ENCODE measurements at regions not wholly inside any gene's neighbourhood (a gene's known extent, or its start where the extent isn't known, plus 50 kb on each side); places are given as distances from the start of the nearest gene placed in this dataset.
"Not testable (repeated sequence)": the region's sequence is repeated elsewhere in the genome, so short reads cannot be mapped to it uniquely, and the experiment has no call there.

GRCh38 chr17:77530591-77530990 is 389.8 kb downstream of the SEC14L1 start:
- Histone ChIP-seq H3K4me3 (replicated peaks; ENCODE audit: low read depth, low read length) (no peak overlapping the region), H3K36me3 (ENCODE audit: control insufficient read depth, insufficient read depth, low read length) (no peaks in the 10 kb centered on the region), H3K27me3 (replicated peaks; ENCODE audit: control insufficient read depth, insufficient read depth, low read length) (no peaks in the 10 kb centered on the region; the same call in 1 of the 2 replicates)
- no peak for DNase-seq (ENCODE audit: extremely low read depth, insufficient read length)
- TF ChIP-seq, protein P1, sequence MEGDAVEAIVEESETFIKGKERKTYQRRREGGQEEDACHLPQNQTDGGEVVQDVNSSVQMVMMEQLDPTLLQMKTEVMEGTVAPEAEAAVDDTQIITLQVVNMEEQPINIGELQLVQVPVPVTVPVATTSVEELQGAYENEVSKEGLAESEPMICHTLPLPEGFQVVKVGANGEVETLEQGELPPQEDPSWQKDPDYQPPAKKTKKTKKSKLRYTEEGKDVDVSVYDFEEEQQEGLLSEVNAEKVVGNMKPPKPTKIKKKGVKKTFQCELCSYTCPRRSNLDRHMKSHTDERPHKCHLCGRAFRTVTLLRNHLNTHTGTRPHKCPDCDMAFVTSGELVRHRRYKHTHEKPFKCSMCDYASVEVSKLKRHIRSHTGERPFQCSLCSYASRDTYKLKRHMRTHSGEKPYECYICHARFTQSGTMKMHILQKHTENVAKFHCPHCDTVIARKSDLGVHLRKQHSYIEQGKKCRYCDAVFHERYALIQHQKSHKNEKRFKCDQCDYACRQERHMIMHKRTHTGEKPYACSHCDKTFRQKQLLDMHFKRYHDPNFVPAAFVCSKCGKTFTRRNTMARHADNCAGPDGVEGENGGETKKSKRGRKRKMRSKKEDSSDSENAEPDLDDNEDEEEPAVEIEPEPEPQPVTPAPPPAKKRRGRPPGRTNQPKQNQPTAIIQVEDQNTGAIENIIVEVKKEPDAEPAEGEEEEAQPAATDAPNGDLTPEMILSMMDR (IDR thresholded peaks at IDR 0.05; ENCODE audit: insufficient read depth, low read length, poor library complexity, severe bottlenecking): no peak

GRCh38 chr17:77531002-77531401 is 390.2 kb downstream of the SEC14L1 start:
- no peaks in the 10 kb centered on the region for H3K36me3 ChIP-seq (ENCODE audit: control insufficient read depth, insufficient read depth, low read length)
- TF ChIP-seq, protein P1 (IDR thresholded peaks at IDR 0.05; ENCODE audit: insufficient read depth, low read length, poor library complexity, severe bottlenecking): no peak
- H3K27me3 ChIP-seq (replicated peaks; ENCODE audit: control insufficient read depth, insufficient read depth, low read length): no peaks in the 10 kb centered on the region; the same call in 1 of the 2 replicates
- DNase-seq (ENCODE audit: extremely low read depth, insufficient read length): no peak
- no peak overlapping the region for H3K4me3 ChIP-seq (replicated peaks; ENCODE audit: low read depth, low read length)

DNA sequence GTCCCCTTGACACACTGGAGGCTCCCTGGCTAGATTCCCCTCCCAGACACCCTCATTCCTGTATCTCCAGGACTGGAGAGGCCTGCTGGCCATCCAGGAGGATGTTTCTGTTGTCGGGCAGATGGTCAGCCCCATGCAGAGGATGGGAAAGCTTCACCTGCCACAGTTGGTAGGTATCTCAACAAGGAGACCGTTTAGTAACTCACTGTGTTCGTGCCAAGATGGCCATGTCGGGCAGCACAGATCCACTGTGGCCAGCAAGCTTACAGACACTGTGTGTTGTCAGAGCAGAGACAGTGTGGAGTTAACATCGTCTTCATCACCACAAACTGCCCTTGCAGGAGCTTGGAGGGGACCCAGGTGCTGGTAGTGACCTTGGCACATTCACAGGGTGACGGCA is 390.9 kb downstream of the SEC14L1 start:
- Histone ChIP-seq H3K27me3 (replicated peaks; ENCODE audit: control insufficient read depth, insufficient read depth, low read length) (no peaks in the 10 kb centered on the region; the same call in 1 of the 2 replicates), H3K36me3 (ENCODE audit: control insufficient read depth, insufficient read depth, low read length) (no peaks in the 10 kb centered on the region), H3K4me3 (replicated peaks; ENCODE audit: low read depth, low read length) (no peak overlapping the region)
- DNase-seq (ENCODE audit: extremely low read depth, insufficient read length): no peak
- TF ChIP-seq, protein P1 (IDR thresholded peaks at IDR 0.05; ENCODE audit: insufficient read depth, low read length, poor library complexity, severe bottlenecking): no peak

- not testable (repeated sequence) for H3K27me3 ChIP-seq (replicated peaks; ENCODE audit: control insufficient read depth, insufficient read depth, low read length); H3K4me3 ChIP-seq (replicated peaks; ENCODE audit: low read depth, low read length); DNase-seq (ENCODE audit: extremely low read depth, insufficient read length); H3K36me3 ChIP-seq (ENCODE audit: control insufficient read depth, insufficient read depth, low read length)
Observed at GRCh38 chr17:77533697-77534096, 392.9 kb downstream of the SEC14L1 start.

- Histone ChIP-seq H3K36me3 (ENCODE audit: control insufficient read depth, insufficient read depth, low read length) (no peaks in the 10 kb centered on the region), H3K27me3 (replicated peaks; ENCODE audit: control insufficient read depth, insufficient read depth, low read length) (no peaks in the 10 kb centered on the region; the same call in none of the 2 replicates), H3K4me3 (replicated peaks; ENCODE audit: low read depth, low read length) (no peak overlapping the region)
- DNase-seq (ENCODE audit: extremely low read depth, insufficient read length): no peak
- TF ChIP-seq, protein P1 (IDR thresholded peaks at IDR 0.05; ENCODE audit: insufficient read depth, low read length, poor library complexity, severe bottlenecking): no peak
Observed at GRCh38 chr17:77534137-77534536, 393.4 kb downstream of the SEC14L1 start.

DNA sequence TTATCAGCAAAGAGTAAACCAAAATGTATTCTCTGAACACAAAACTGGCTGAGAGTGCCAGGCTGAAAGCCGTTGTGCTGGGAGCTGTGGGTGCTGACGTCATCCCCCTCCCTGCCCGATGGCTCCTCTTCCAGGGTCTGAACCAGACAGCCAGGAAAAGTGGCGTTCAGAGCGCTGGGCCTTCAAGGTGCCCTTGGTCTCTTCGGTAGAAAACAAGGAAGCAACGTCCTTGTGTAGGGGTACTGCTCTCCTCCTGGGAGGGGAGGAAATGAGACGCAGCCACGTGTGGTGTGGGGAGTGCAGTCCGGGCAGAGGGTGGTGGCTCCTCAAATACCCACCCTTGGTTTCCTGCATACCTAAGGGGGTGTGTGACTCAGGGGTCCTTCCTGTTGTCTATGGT is 394.7 kb downstream of the SEC14L1 start:
- Histone ChIP-seq H3K27me3 (replicated peaks; ENCODE audit: control insufficient read depth, insufficient read depth, low read length) (no peaks in the 10 kb centered on the region; the same call in none of the 2 replicates), H3K36me3 (ENCODE audit: control insufficient read depth, insufficient read depth, low read length) (no peaks in the 10 kb centered on the region), H3K4me3 (replicated peaks; ENCODE audit: low read depth, low read length) (no peak overlapping the region)
- TF ChIP-seq, protein P1 (IDR thresholded peaks at IDR 0.05; ENCODE audit: insufficient read depth, low read length, poor library complexity, severe bottlenecking): no peak
- DNase-seq (ENCODE audit: extremely low read depth, insufficient read length): no peak

Data from GM06990 (cell line).